Dermis microvascular lymphatic vessel endothelial cell (primary cell): ENCODE measurements at regions not wholly inside any gene's neighbourhood (a gene's known extent, or its start where the extent isn't known, plus 50 kb on each side); places are given as distances from the start of the nearest gene placed in this dataset.

Experiments used
- DNase-seq, 2 donors: peaks; one replicate each; pipeline versions ENCODE4 v3.0.0 to v3.0.0-alpha.2; 2010; ENCODE audit warnings: low read depth in 2 of 2

DNA sequence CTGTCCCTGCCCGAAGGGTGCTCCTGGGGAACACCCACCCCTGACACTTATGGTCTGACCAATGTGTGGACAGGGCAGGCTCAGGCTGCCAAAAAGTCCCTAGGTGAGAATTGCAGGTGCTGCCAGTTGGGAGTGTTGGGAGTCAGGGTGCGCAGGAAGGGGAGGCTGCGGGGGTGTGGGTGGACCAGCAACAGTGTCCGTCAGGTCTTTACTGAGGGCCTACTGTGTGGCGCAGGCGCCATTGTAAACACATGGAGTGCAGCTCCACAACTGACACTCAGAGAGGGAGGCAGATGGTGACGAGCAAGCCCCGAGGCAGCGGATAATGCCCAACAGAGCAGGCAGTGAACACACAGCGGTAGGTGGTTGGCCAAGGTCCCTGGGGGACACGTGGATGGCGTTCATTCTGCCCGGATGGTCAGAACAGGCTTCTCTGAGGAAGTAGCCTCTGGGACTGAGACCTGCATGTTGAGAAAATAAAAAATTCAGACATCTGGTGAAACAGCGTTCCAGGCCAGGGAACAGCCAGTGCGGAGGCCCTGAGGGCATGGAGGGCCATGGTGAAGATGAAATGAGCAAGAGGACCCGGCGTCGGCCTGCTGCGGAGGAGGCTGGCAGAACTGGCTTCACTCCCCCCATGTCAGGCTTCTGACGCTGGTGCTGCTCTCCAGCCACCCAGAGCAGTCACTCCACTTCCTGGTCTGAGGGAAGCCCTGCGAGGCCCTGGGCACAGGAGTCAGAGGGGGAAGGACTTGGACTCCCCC is 136.2 kb upstream of the ZBTB40 start:
- DNase-seq = no peak

DNA sequence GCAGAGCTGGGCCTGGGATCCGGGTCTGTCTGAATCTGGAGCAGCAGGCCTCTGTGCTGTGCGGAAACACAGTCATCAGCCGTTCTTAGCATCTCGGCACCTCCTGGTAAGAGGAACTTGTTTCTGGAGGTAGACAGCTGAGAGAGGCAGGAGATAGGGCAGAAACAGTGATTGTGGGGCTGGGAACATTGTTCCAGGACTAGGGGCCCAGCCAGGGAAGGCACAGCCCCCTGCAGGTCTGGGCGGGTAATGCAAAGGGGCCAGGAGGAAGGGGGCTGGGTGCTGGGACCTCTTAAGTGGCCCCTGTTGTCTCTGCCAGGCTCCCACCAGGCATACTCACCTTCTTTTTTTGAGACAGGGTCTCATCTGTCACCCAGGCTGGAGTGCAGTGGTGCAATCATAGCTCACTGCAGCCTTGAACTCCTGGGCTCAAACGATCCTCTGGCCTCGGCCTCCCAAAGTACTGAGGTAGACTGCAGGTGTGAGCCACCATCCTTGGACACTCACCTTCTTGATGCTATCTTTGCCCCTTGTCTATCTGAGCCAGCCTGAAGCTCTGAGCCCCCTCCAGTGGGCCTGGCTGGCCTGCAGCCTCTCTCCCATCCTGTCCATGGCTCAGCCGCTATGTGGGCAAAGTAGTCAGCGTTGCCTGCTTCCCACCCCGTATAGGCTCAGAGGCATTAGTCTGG is 134.3 kb upstream of the ZBTB40 start:
- DNase-seq = peak; percentile 11 to 27

- DNase-seq = no peak
These were observed 133.8 kb upstream of the ZBTB40 start for GRCh38 chr1:22317920-22318243.

- DNase-seq = no peak
These were observed 133.2 kb upstream of the ZBTB40 start for GRCh38 chr1:22318279-22318981.

- no peak for DNase-seq
These were observed 132.0 kb upstream of the ZBTB40 start for GRCh38 chr1:22319608-22320007.

DNA sequence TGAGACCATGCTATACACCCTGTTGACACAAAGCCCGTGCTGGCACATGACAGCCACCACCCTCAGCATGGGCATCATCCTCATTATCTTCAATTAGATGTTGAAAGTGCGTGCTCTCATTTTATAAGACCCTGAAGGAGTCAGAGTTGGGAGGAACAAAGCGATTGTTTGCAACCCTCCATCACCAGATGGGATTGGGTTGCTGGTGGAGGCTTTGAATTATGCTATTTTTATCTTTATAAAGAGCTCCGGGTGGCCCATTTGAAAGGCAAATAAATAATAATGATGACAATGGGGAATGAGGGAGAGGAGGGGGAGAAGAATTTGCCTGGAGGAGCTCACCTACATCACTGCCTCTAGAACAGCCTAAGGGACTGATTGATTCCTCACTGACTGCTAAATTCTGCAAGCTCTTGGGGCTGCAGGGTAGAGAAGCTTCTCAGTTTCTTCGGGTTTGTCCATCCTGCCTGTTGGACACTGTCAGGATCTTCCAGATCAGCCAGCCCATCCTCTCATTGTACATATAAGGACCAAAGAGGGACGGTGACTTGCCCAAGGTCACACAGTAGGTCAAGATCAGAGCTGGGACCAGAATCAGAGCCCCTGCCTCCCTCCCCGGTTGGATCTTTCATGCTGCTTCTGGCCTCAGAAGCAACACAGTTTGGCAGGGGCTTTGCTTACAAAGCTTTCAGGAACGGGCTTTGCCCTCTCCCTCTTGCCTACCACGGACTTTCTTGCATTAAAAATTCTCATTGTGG is 130.9 kb upstream of the ZBTB40 start:
- DNase-seq = no peak

DNA sequence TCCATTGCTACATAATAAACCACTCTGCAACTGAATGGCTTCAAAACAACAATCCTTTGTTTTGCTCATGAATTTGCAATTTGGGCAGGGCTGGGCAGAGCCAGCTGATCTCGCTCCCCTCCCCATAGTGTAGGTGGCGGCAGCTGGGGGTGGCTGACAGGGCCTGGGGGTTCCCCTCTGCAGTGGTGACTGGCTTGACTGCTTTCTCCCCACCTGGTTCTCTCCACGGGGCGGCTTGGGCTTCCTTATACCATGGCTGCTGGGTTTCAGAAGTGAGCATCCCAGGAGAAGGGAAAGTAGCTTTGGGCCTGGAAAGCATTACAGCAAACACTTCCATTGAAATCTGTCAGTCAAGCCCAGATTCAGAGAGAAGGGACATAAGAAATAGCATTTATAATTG is 129.7 kb upstream of the ZBTB40 start:
- no peak for DNase-seq

GRCh38 chr1:22323141-22323845 is 128.4 kb upstream of the ZBTB40 start:
- no peak for DNase-seq

- no peak for DNase-seq
These were observed 127.7 kb upstream of the ZBTB40 start for GRCh38 chr1:22323846-22324504.

DNA sequence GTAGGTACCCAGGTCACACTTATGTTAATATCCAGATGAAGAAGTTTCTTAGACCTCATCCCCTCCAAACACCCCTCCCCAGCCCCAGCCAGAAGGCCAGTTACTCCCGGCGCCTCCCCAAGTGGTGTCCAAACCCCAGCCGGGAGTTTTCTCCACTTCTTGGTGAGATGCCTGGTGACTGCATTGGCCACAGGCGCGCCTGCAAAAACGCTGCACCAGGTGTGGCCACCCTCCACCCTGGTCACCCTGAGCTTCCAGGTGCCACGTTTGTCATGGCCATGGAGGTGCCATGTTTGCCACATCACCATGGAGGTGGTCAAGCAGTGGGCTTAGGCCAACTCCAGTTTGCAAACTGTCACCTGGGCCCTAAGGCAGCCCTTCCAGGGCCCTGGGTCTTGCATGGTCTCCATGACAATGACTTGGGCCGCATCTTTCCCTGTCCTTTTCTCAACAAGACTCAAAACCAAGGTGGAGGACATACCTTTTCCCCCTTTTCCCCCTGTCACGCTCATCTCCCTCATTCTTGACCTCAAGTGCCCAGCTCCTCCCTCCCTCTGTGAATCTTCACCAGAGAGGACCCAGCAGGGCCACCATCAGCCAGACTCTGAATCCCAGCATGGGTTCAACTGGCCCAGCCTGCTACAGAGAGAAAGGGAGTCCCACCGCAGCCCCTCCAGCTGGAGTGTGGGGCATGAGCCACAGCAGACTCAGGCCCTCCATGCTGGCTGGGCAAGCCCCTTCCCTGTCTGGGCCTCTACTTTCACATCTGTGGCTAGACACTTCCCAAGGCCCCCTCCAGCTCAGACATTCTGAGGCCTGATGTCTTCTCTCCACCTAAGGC is 125.9 kb upstream of the ZBTB40 start:
- no peak for DNase-seq

DNA sequence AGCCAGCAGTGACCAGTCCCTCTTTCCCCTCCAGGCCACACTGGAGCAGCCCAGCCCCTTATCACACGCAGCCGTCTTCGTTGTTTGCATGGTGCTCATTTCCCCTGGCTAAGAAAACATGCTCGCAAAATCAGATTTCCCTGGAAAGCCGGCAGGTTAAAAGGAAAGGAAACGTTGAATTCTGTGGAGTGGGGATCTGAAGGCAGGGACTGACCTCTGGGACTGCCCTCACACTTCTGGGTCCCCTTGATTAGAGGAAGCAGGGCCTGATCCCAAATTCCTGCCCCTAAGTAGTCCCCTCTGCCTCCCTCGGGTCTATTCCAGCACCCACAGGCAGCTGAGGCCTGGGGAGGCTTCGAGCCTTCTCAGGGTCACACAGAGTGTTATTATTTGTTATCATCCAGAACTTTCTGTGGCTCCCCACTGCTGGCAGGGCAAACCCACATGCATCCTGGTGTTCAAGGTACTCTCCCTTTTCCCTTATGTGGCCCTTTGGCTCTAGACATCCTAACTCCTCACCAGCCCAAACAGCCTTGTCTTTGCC is 125.2 kb upstream of the ZBTB40 start:
- peak in 1 of 2 donors; percentile 50 for DNase-seq

DNA sequence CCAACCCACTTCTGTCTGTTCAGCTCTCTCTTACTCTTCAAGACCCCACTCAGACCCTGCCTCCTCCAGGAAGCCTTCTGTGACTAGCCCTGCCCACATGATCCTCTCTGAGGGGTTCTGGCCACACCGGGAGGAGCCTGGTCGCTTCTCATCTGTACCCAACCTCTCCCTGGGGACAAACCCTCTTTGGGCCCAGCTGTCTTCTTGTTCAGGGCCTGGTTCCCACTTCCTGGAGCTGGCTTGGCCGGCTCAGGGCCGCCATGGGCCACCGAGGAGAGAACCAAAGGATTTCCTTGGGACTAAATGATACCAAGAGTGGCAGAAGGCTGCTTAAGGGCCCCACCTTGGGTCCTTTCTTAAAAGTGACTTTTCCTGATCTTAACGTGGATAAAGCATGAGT is 124.7 kb upstream of the ZBTB40 start:
- DNase-seq = no peak

- no peak for DNase-seq
These were observed 124.2 kb upstream of the ZBTB40 start for GRCh38 chr1:22327411-22327810.

DNA sequence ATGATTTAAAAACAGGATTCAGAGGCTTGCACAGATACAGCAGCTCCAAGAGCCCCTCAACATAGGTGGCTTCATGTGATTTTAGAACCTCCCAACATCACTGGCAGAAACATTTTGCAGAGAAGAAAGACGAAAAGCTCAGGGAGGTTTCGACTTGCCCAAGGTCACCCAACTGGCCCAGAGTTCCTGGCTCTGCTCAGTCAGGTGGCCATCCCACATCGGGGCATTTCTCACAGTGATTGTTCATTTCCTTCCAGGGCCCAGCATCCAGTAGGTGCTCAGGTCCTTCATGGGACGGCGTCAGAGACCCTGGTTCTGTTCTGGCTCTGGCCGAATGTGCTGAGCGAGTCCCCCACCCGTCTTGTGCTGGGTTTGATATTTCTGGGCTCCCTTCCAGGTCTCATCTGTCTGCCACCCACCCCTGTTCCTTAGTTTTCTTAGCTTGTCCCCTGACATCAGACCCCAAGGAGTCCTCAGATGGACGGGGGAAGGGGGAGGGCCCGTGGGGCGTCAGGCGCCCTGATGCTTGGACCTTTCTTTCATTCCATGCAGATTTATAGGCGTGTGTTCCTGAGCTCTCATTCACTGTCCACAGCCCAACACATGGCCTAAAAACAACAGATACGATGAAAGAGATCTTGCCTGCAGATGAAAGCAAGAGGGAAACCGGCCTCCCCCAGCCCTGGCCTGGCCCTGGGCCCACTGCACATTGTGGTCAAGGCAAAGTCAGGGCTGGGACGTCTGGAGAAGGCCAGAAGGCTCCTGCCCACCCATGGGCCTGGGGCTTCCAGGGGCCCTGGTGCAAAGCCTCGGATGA is 123.1 kb upstream of the ZBTB40 start:
- DNase-seq = no peak

DNA sequence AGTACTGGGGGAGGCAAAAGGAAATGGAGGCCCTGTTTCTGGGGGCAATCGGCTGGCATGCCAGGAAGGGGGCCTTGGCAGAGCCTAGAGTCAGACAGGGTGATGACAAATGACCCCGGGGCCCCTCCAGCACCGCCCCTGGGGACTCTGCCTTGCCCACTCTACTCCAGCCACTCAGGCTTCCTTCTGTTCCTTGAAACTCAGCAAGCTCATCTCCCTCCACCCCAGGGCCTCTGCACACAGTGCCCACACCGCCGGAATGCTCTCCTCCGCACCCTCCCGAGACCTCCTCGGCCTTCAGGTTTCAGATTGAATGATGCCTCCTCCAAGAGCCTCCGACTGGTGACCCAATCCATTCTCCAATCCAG is 122.5 kb upstream of the ZBTB40 start:
- DNase-seq = no peak

DNA sequence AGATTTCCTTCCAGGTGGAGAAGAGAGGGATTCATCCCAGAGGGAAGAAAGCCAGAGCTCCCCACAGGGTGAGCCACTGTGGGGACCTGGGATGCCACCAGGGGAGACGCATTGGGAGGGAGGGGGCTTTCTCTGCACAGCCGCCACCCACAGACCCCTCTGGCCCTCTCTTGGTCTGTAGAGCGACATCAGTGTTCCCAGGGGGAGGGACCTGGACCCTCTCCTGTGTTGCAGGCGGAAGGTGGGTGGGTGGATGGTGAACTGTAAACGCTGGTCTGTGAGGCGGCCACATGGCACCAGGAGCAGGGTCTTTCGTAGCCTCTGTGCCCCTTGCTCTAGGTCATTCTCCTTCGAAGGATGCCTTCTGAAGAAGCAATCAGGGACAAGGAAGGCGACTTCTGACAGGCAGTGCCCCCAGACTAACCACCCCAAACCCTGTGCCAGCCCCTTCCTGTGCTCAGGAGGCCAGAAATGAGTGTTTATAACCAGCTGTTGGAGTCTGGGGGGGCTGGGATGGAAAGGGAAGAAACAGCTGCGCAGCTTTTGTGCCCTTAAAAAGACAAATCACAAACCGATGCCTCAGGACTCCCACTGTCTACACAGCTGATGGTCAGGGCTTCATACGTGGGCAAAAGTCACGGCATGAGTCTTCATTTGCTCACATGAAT is 121.4 kb upstream of the ZBTB40 start:
- no peak for DNase-seq

- DNase-seq = no peak
These were observed 120.9 kb upstream of the ZBTB40 start for GRCh38 chr1:22330760-22331119.
